ENCODE measurements at regions not wholly inside any gene's neighbourhood (a gene's known extent, or its start where the extent isn't known, plus 50 kb on each side); places are given as distances from the start of the nearest gene placed in this dataset.

- Histone ChIP-seq H3K56ac (ENCODE audit: low read length) (no peak overlapping the region), H2AK5ac (ENCODE audit: low read length) (no peak overlapping the region), H2BK15ac (replicated peaks; ENCODE audit: low read depth) (no peak overlapping the region), H3K4me2 (ENCODE audit: low read length) (no peak overlapping the region), H3K27ac (ENCODE audit: low read depth, low read length) (no peak overlapping the region), H3K9ac (ENCODE audit: low read length) (no peak overlapping the region), H3K36me3 (ENCODE audit: control insufficient read depth, insufficient read depth, low read length) (no peaks in the 10 kb centered on the region), H3K4ac (ENCODE audit: low read depth, low read length) (no peak overlapping the region), H3K4me3 (ENCODE audit: low read length) (no peak overlapping the region), H3K4me1 (ENCODE audit: control insufficient read depth, low read depth, low read length) (no peaks in the 10 kb centered on the region), H2BK120ac (ENCODE audit: low read depth, low read length) (no peak overlapping the region), H3K18ac (ENCODE audit: low read length) (no peak overlapping the region), H3K27me3 (ENCODE audit: insufficient read depth, low read length, poor library complexity) (no peaks in the 10 kb centered on the region), H2BK5ac (ENCODE audit: low read length) (no peak overlapping the region), H4K8ac (ENCODE audit: low read depth, low read length) (no peak overlapping the region), H3K79me1 (ENCODE audit: low read length) (no peaks in the 10 kb centered on the region), H3K23ac (ENCODE audit: low read length) (no peak overlapping the region), H3K79me2 (ENCODE audit: control insufficient read depth, insufficient read depth, low read length) (no peaks in the 10 kb centered on the region), H4K5ac (ENCODE audit: low read length) (no peak overlapping the region)
- DNase-seq, result no peak
- no CpG with 5 or more reads among the region's 1 CpG for WGBS (ENCODE audit: extremely low coverage, insufficient coverage, low lambda C conversion rate)
These were observed 439.7 kb upstream of the TNP1 start for GRCh38 chr2:217299590-217299989.

GRCh38 chr2:217297096-217297495, 437.2 kb upstream of the TNP1 start:
- Histone ChIP-seq H3K27ac (ENCODE audit: low read depth, low read length) (no peak overlapping the region), H3K4me2 (ENCODE audit: low read length) (no peak overlapping the region), H3K27me3 (ENCODE audit: insufficient read depth, low read length, poor library complexity) (no peaks in the 10 kb centered on the region), H3K56ac (ENCODE audit: low read length) (no peak overlapping the region), H3K9ac (ENCODE audit: low read length) (no peak overlapping the region), H3K4ac (ENCODE audit: low read depth, low read length) (no peak overlapping the region), H2BK120ac (ENCODE audit: low read depth, low read length) (no peak overlapping the region), H2BK15ac (replicated peaks; ENCODE audit: low read depth) (no peak overlapping the region), H3K18ac (ENCODE audit: low read length) (no peak overlapping the region), H3K23ac (ENCODE audit: low read length) (no peak overlapping the region), H3K4me3 (ENCODE audit: low read length) (no peak overlapping the region), H3K79me1 (ENCODE audit: low read length) (no peaks in the 10 kb centered on the region), H4K5ac (ENCODE audit: low read length) (no peak overlapping the region), H3K79me2 (ENCODE audit: control insufficient read depth, insufficient read depth, low read length) (no peaks in the 10 kb centered on the region), H3K36me3 (ENCODE audit: control insufficient read depth, insufficient read depth, low read length) (no peaks in the 10 kb centered on the region), H3K4me1 (ENCODE audit: control insufficient read depth, low read depth, low read length) (no peaks in the 10 kb centered on the region), H2BK5ac (ENCODE audit: low read length) (no peak overlapping the region), H4K8ac (ENCODE audit: low read depth, low read length) (no peak overlapping the region), H2AK5ac (ENCODE audit: low read length) (no peak overlapping the region)
- DNase-seq, result no peak
- no CpG with 5 or more reads among the region's 2 CpGs for WGBS (ENCODE audit: extremely low coverage, insufficient coverage, low lambda C conversion rate)

- Histone ChIP-seq H3K27ac (ENCODE audit: low read depth, low read length) (no peak overlapping the region), H2AK5ac (ENCODE audit: low read length) (no peak overlapping the region), H3K79me2 (ENCODE audit: control insufficient read depth, insufficient read depth, low read length) (no peaks in the 10 kb centered on the region), H3K4me1 (ENCODE audit: control insufficient read depth, low read depth, low read length) (peaks cover 3% of the 10 kb centered on the region), H3K4ac (ENCODE audit: low read depth, low read length) (no peak overlapping the region), H3K4me2 (ENCODE audit: low read length) (no peak overlapping the region), H3K79me1 (ENCODE audit: low read length) (no peaks in the 10 kb centered on the region), H3K18ac (ENCODE audit: low read length) (no peak overlapping the region), H3K9ac (ENCODE audit: low read length) (no peak overlapping the region), H3K23ac (ENCODE audit: low read length) (no peak overlapping the region), H3K4me3 (ENCODE audit: low read length) (no peak overlapping the region), H4K8ac (ENCODE audit: low read depth, low read length) (no peak overlapping the region), H2BK5ac (ENCODE audit: low read length) (no peak overlapping the region), H4K5ac (ENCODE audit: low read length) (no peak overlapping the region), H3K56ac (ENCODE audit: low read length) (no peak overlapping the region), H2BK120ac (ENCODE audit: low read depth, low read length) (no peak overlapping the region), H3K36me3 (ENCODE audit: control insufficient read depth, insufficient read depth, low read length) (no peaks in the 10 kb centered on the region), H2BK15ac (replicated peaks; ENCODE audit: low read depth) (no peak overlapping the region), H3K27me3 (ENCODE audit: insufficient read depth, low read length, poor library complexity) (no peaks in the 10 kb centered on the region)
- no CpG with 5 or more reads among the region's 4 CpGs for WGBS (ENCODE audit: extremely low coverage, insufficient coverage, low lambda C conversion rate)
- DNase-seq, result no peak
These were observed 435.0 kb upstream of the TNP1 start for GRCh38 chr2:217294818-217295217.

- Histone ChIP-seq H3K56ac (ENCODE audit: low read length) (no peak overlapping the region), H3K4me2 (ENCODE audit: low read length) (no peak overlapping the region), H3K4me1 (ENCODE audit: control insufficient read depth, low read depth, low read length) (peaks cover 3% of the 10 kb centered on the region), H3K27ac (ENCODE audit: low read depth, low read length) (no peak overlapping the region), H3K27me3 (ENCODE audit: insufficient read depth, low read length, poor library complexity) (no peaks in the 10 kb centered on the region), H3K4me3 (ENCODE audit: low read length) (no peak overlapping the region), H4K8ac (ENCODE audit: low read depth, low read length) (no peak overlapping the region), H3K79me2 (ENCODE audit: control insufficient read depth, insufficient read depth, low read length) (no peaks in the 10 kb centered on the region), H3K18ac (ENCODE audit: low read length) (no peak overlapping the region), H2BK15ac (replicated peaks; ENCODE audit: low read depth) (no peak overlapping the region), H3K79me1 (ENCODE audit: low read length) (no peaks in the 10 kb centered on the region), H3K4ac (ENCODE audit: low read depth, low read length) (no peak overlapping the region), H2BK120ac (ENCODE audit: low read depth, low read length) (no peak overlapping the region), H2AK5ac (ENCODE audit: low read length) (no peak overlapping the region), H2BK5ac (ENCODE audit: low read length) (no peak overlapping the region), H3K36me3 (ENCODE audit: control insufficient read depth, insufficient read depth, low read length) (no peaks in the 10 kb centered on the region), H3K23ac (ENCODE audit: low read length) (no peak overlapping the region), H4K5ac (ENCODE audit: low read length) (no peak overlapping the region), H3K9ac (ENCODE audit: low read length) (no peak overlapping the region)
- DNase-seq, result no peak
- WGBS (ENCODE audit: extremely low coverage, insufficient coverage, low lambda C conversion rate), result no CpG with 5 or more reads among the region's 2 CpGs
These were observed 434.3 kb upstream of the TNP1 start for GRCh38 chr2:217294211-217294610.

- Histone ChIP-seq H3K27me3 (ENCODE audit: insufficient read depth, low read length, poor library complexity) (no peaks in the 10 kb centered on the region), H3K4me2 (ENCODE audit: low read length) (no peak overlapping the region), H3K4me1 (ENCODE audit: control insufficient read depth, low read depth, low read length) (peaks cover 3% of the 10 kb centered on the region), H3K27ac (ENCODE audit: low read depth, low read length) (no peak overlapping the region), H3K4ac (ENCODE audit: low read depth, low read length) (no peak overlapping the region), H3K36me3 (ENCODE audit: control insufficient read depth, insufficient read depth, low read length) (no peaks in the 10 kb centered on the region), H3K79me2 (ENCODE audit: control insufficient read depth, insufficient read depth, low read length) (no peaks in the 10 kb centered on the region), H3K9ac (ENCODE audit: low read length) (no peak overlapping the region), H2BK15ac (replicated peaks; ENCODE audit: low read depth) (no peak overlapping the region), H3K56ac (ENCODE audit: low read length) (no peak overlapping the region), H3K23ac (ENCODE audit: low read length) (no peak overlapping the region), H2BK120ac (ENCODE audit: low read depth, low read length) (no peak overlapping the region), H2AK5ac (ENCODE audit: low read length) (no peak overlapping the region), H3K18ac (ENCODE audit: low read length) (no peak overlapping the region), H3K79me1 (ENCODE audit: low read length) (no peaks in the 10 kb centered on the region), H4K8ac (ENCODE audit: low read depth, low read length) (no peak overlapping the region), H2BK5ac (ENCODE audit: low read length) (no peak overlapping the region), H3K4me3 (ENCODE audit: low read length) (no peak overlapping the region), H4K5ac (ENCODE audit: low read length) (no peak overlapping the region)
- DNase-seq, result no peak
- no CpG with 5 or more reads among the region's 3 CpGs for WGBS (ENCODE audit: extremely low coverage, insufficient coverage, low lambda C conversion rate)
These were observed 433.7 kb upstream of the TNP1 start for GRCh38 chr2:217293607-217294006.

GRCh38 chr2:217293046-217293445, 433.2 kb upstream of the TNP1 start:
- H3K18ac ChIP-seq (ENCODE audit: low read length), result no peak overlapping the region
- H2BK15ac ChIP-seq (replicated peaks; ENCODE audit: low read depth), result no peak overlapping the region
- DNase-seq, result no peak
- WGBS (ENCODE audit: extremely low coverage, insufficient coverage, low lambda C conversion rate), result no CpG with 5 or more reads among the region's 5 CpGs
- H3K79me1 ChIP-seq (ENCODE audit: low read length), result no peaks in the 10 kb centered on the region
- H3K36me3 ChIP-seq (ENCODE audit: control insufficient read depth, insufficient read depth, low read length), result no peaks in the 10 kb centered on the region
- no peaks in the 10 kb centered on the region for H3K79me2 ChIP-seq (ENCODE audit: control insufficient read depth, insufficient read depth, low read length)
- H3K4me1 ChIP-seq (ENCODE audit: control insufficient read depth, low read depth, low read length), result peaks cover 3% of the 10 kb centered on the region
- H3K4me3 ChIP-seq (ENCODE audit: low read length), result no peak overlapping the region
- no peak overlapping the region for H4K5ac ChIP-seq (ENCODE audit: low read length)
- no peak overlapping the region for H3K56ac ChIP-seq (ENCODE audit: low read length)
- no peak overlapping the region for H4K8ac ChIP-seq (ENCODE audit: low read depth, low read length)
- no peak overlapping the region for H3K4me2 ChIP-seq (ENCODE audit: low read length)
- no peak overlapping the region for H2AK5ac ChIP-seq (ENCODE audit: low read length)
- no peak overlapping the region for H2BK120ac ChIP-seq (ENCODE audit: low read depth, low read length)
- no peak overlapping the region for H3K27ac ChIP-seq (ENCODE audit: low read depth, low read length)
- H3K9ac ChIP-seq (ENCODE audit: low read length), result no peak overlapping the region
- no peak overlapping the region for H3K23ac ChIP-seq (ENCODE audit: low read length)
- no peak overlapping the region for H2BK5ac ChIP-seq (ENCODE audit: low read length)
- no peaks in the 10 kb centered on the region for H3K27me3 ChIP-seq (ENCODE audit: insufficient read depth, low read length, poor library complexity)
- no peak overlapping the region for H3K4ac ChIP-seq (ENCODE audit: low read depth, low read length)
